ENCODE measurements at regions not wholly inside any gene's neighbourhood (a gene's known extent, or its start where the extent isn't known, plus 50 kb on each side); places are given as distances from the start of the nearest gene placed in this dataset.

GRCh38 chr13:58597552-58597951, 966.0 kb downstream of the PCDH17 start:
- TF ChIP-seq CTCF (IDR thresholded peaks at IDR 0.05) = no peak
- TF ChIP-seq POLR2A (IDR thresholded peaks at IDR 0.05) = no peak
